AG04450 (cell line): ENCODE measurements at regions not wholly inside any gene's neighbourhood (a gene's known extent, or its start where the extent isn't known, plus 50 kb on each side); places are given as distances from the start of the nearest gene placed in this dataset.
"Not testable (repeated sequence)": the region's sequence is repeated elsewhere in the genome, so short reads cannot be mapped to it uniquely, and the experiment has no call there.

Source experiments
- CTCF ChIA-PET: fragments of 300-600, 350-600 bp; formaldehyde crosslinking; extraction: SDS; loops from one replicate; lab custom pipeline; 2022; ENCODE audit warnings: antibody characterized with exemption, inconsistent platforms; lab: Charles Lee
- POLR2A ChIA-PET: fragments of 350-600 bp; formaldehyde crosslinking; extraction: SDS; loops from one replicate; lab custom pipeline; 2021; ENCODE audit warnings: antibody characterized with exemption, inconsistent platforms; lab: Yijun Ruan, JAX
- DNase-seq: peaks from one replicate; pipeline ENCODE4 v3.0.0-alpha.2; 2011; ENCODE audit warnings: low read depth, low spot score
- H3K27ac ChIP-seq: one replicate; pipeline ENCODE4 v1.5.1; 2012; ENCODE audit warnings: low read depth, low read length, control low read depth
- H3K27me3 ChIP-seq: one replicate; pipeline ENCODE4 v1.6.0; 2012; ENCODE audit warnings: low read length; ENCODE audit not compliant: control insufficient read depth, insufficient read depth
- H3K4me3 ChIP-seq: 2 replicates; pipeline ENCODE4 v1.5.1; 2011; ENCODE audit warnings: mild to moderate bottlenecking, low read depth, low read length, control low read depth
- H3K9me3 ChIP-seq: 2 replicates; pipeline ENCODE4 v1.5.1; 2012; ENCODE audit warnings: low read length; ENCODE audit not compliant: control insufficient read depth, insufficient read depth
- TF ChIP-seq, protein P1 (sequence below): IDR thresholded peaks from 2 replicates; pipeline ENCODE4 v1.5.1; 2011; ENCODE audit warnings: low read depth, low read length, control low read depth, inconsistent platforms

DNA sequence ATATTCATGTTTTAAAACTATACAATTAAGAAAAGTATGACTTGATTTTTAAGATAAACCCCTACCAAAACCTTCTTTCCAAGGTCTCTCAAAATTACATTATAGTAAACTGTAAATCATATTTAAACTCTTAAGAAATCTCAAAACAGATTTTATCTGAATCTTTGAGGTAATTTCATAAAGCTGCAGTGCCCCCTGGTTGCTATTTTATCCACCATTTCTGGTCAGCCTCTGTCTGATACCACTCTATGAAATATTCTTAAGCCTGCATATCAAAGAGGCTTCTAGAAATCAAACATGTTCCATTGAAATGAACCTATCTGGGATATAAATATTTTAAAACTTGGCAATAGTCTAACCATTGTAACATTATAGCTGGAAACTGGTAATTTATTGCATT lies 317.3 kb downstream of the COL11A1 start:
- no peak overlapping the region for H3K27ac ChIP-seq
- H3K9me3 ChIP-seq = no peaks in the 10 kb centered on the region
- TF ChIP-seq, protein P1, sequence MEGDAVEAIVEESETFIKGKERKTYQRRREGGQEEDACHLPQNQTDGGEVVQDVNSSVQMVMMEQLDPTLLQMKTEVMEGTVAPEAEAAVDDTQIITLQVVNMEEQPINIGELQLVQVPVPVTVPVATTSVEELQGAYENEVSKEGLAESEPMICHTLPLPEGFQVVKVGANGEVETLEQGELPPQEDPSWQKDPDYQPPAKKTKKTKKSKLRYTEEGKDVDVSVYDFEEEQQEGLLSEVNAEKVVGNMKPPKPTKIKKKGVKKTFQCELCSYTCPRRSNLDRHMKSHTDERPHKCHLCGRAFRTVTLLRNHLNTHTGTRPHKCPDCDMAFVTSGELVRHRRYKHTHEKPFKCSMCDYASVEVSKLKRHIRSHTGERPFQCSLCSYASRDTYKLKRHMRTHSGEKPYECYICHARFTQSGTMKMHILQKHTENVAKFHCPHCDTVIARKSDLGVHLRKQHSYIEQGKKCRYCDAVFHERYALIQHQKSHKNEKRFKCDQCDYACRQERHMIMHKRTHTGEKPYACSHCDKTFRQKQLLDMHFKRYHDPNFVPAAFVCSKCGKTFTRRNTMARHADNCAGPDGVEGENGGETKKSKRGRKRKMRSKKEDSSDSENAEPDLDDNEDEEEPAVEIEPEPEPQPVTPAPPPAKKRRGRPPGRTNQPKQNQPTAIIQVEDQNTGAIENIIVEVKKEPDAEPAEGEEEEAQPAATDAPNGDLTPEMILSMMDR = peak; percentile 20; the same call in 1 of the 2 replicates
- ChIA-PET CTCF (no interaction called here), POLR2A (no interaction called here)
- DNase-seq = no peak
- H3K27me3 ChIP-seq = no peaks in the 10 kb centered on the region
- no peak overlapping the region for H3K4me3 ChIP-seq

DNA sequence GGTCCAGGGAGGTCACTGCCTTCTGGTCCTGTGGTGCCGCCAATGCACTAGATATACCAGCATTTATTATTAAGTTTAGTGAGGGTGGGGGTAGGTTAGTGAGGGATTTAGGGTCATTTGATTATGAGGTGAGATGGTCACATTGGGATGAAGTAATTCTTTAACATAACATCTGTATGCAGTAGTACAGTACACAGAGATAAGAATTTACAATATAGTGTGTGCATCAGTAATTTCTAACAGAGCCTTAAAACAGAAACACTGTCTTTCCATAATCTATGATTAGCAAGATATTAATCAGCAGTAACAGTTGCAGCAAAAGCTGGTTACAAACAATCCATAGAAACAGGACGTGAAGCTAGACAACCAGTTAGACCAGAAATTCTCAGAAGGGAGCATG lies 318.4 kb downstream of the COL11A1 start:
- CTCF ChIA-PET, H3K27ac ChIP-seq, H3K27me3 ChIP-seq, POLR2A ChIA-PET, DNase-seq, H3K9me3 ChIP-seq, H3K4me3 ChIP-seq: not testable (repeated sequence)

DNA sequence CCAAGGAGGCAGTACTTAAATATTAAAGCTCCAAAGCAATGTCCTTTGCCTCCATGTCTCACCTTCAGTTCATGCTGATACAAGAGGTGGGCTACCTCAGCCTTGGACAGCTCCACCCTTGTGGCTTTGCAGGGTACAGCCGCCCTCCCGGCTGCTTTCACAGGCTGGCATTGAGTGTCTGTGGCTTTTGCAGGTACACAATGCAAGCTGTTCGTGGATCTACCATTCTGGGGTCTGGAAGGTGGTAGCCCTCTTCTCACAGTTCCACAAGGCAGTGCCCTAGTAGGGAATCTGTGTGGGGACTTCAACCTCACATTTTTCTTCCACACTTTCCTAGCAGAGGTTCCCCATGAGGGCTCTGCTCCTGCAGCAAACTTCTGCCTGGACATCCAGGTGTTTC lies 324.8 kb downstream of the COL11A1 start:
- Histone ChIP-seq H3K9me3 (no peaks in the 10 kb centered on the region), H3K27me3 (no peaks in the 10 kb centered on the region), H3K27ac (no peak overlapping the region), H3K4me3 (no peak overlapping the region)
- no peak for DNase-seq
- TF ChIP-seq, protein P1 = no peak
- ChIA-PET CTCF (no interaction called here), POLR2A (no interaction called here)

DNA sequence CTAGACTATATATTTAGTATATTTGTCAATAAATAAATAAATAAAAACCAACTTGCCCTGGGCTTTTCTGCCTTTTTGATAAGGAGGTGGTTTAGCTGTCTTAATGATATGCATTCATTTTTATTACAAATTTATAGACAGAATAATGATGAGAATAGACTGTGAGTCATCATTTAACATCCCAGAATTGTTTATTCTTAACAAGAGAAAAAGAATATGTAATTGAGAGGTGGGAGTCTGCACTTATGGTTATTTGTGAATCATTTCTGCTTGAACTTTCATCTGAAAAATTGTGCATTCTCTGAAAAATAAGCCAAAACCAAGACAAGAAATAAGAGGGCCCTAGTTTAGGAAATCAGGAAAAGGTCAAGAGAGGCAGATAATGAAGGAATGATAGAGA lies 326.2 kb downstream of the COL11A1 start:
- Histone ChIP-seq H3K27me3 (no peaks in the 10 kb centered on the region), H3K27ac (no peak overlapping the region), H3K4me3 (no peak overlapping the region), H3K9me3 (no peaks in the 10 kb centered on the region)
- ChIA-PET CTCF (no interaction called here), POLR2A (no interaction called here)
- no peak for DNase-seq
- TF ChIP-seq, protein P1 = no peak

DNA sequence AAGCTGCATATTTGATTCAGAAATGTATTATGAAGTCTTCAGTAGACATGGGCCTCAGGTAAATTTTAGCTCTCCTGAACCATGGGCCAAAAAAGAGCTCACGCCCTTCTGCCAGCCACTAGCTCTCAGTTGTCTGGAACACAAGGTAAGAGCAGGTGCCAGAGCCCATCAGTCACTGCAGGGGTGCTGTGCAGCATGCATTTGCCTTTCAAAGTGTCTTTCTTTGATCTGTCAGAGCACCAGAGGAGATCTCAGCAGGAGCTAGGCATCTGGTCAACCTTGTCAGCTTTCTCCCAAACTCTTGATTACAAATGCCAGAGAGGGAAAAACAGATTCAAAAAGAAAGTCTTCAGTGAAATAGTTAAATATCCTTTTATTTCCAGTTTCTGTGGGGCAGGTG lies 332.3 kb downstream of the COL11A1 start:
- TF ChIP-seq, protein P1 = no peak
- no peak for DNase-seq
- Histone ChIP-seq H3K9me3 (no peaks in the 10 kb centered on the region), H3K27me3 (no peaks in the 10 kb centered on the region), H3K27ac (no peak overlapping the region), H3K4me3 (no peak overlapping the region)
- CTCF ChIA-PET = no interaction called here
- POLR2A ChIA-PET = no interaction called here

DNA sequence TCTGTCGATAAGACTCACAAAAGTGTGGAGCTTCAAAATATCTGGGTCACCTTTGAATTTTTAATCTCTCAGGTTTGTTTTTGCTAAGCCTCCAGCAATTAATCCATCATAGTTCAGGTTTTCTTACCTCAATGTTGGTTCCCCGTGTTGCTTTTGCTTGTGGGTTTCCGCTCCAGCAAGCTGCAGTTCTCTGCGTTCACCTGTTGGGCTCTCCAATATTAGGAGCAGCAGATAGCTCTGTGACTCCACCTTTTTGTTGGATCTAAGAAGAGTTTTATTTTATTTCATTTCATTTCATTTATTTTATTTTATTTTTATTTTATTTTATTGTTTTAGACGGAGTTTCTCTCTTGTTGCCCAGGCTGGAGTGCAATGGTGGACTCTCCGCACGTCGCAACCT lies 335.5 kb downstream of the COL11A1 start:
- H3K4me3 ChIP-seq = no peak overlapping the region
- TF ChIP-seq, protein P1 = no peak
- H3K27ac ChIP-seq = no peak overlapping the region
- no peak for DNase-seq
- ChIA-PET CTCF (no interaction called here), POLR2A (no interaction called here)
- no peaks in the 10 kb centered on the region for H3K9me3 ChIP-seq
- no peaks in the 10 kb centered on the region for H3K27me3 ChIP-seq
